Duodenal mucosa (tissue), 2 donors: ENCODE measurements at regions not wholly inside any gene's neighbourhood (a gene's known extent, or its start where the extent isn't known, plus 50 kb on each side); places are given as distances from the start of the nearest gene placed in this dataset.

ENCODE experiments used
- H3K27ac ChIP-seq: one replicate; pipeline ENCODE4 v1.7.0; 2013; ENCODE audit warnings: low read depth, low read length
- H3K27me3 ChIP-seq, 2 donors: one replicate each; pipeline ENCODE4 v1.7.0; 2013; ENCODE audit warnings: low read length in 2 of 2, control low read depth in 1 of 2; ENCODE audit not compliant: insufficient read depth in 2 of 2, control insufficient read depth in 1 of 2
- H3K36me3 ChIP-seq, 2 donors: one replicate each; pipeline ENCODE4 v1.7.0; 2013; ENCODE audit warnings: low read length in 2 of 2, control low read depth in 1 of 2; ENCODE audit not compliant: insufficient read depth in 2 of 2, control insufficient read depth in 1 of 2
- H3K4me1 ChIP-seq, 2 donors: one replicate each; pipeline ENCODE4 v1.7.0; 2013; ENCODE audit warnings: low read length in 2 of 2, control low read depth in 1 of 2; ENCODE audit not compliant: insufficient read depth in 2 of 2, control insufficient read depth in 1 of 2
- H3K4me3 ChIP-seq, 2 donors: one replicate each; pipeline ENCODE4 v1.7.0; 2013; ENCODE audit warnings: low read length in 2 of 2, low read depth in 1 of 2
- H3K9ac ChIP-seq, 2 donors: one replicate each; pipeline ENCODE4 v1.7.0; 2013; ENCODE audit warnings: low read length in 2 of 2, low read depth in 1 of 2
- H3K9me3 ChIP-seq, 2 donors: one replicate each; pipeline ENCODE4 v1.7.0; 2013; ENCODE audit warnings: low read length in 2 of 2, control low read depth in 1 of 2; ENCODE audit not compliant: control insufficient read depth in 1 of 2

- Histone ChIP-seq H3K9me3 (no peaks in the 10 kb centered on the region), H3K4me3 (no peak overlapping the region), H3K27ac (no peak overlapping the region), H3K27me3 (no peaks in the 10 kb centered on the region), H3K9ac (no peak overlapping the region), H3K36me3 (no peaks in the 10 kb centered on the region), H3K4me1 (no peaks in the 10 kb centered on the region)
These were observed 132.7 kb upstream of the HS6ST1 start for GRCh38 chr2:128451084-128452023.

GRCh38 chr2:128452024-128452411, 133.3 kb upstream of the HS6ST1 start:
- no peaks in the 10 kb centered on the region for H3K36me3 ChIP-seq
- no peaks in the 10 kb centered on the region for H3K9me3 ChIP-seq
- no peaks in the 10 kb centered on the region for H3K4me1 ChIP-seq
- no peaks in the 10 kb centered on the region for H3K27me3 ChIP-seq
- no peak overlapping the region for H3K9ac ChIP-seq
- H3K27ac ChIP-seq: no peak overlapping the region
- no peak overlapping the region for H3K4me3 ChIP-seq

DNA sequence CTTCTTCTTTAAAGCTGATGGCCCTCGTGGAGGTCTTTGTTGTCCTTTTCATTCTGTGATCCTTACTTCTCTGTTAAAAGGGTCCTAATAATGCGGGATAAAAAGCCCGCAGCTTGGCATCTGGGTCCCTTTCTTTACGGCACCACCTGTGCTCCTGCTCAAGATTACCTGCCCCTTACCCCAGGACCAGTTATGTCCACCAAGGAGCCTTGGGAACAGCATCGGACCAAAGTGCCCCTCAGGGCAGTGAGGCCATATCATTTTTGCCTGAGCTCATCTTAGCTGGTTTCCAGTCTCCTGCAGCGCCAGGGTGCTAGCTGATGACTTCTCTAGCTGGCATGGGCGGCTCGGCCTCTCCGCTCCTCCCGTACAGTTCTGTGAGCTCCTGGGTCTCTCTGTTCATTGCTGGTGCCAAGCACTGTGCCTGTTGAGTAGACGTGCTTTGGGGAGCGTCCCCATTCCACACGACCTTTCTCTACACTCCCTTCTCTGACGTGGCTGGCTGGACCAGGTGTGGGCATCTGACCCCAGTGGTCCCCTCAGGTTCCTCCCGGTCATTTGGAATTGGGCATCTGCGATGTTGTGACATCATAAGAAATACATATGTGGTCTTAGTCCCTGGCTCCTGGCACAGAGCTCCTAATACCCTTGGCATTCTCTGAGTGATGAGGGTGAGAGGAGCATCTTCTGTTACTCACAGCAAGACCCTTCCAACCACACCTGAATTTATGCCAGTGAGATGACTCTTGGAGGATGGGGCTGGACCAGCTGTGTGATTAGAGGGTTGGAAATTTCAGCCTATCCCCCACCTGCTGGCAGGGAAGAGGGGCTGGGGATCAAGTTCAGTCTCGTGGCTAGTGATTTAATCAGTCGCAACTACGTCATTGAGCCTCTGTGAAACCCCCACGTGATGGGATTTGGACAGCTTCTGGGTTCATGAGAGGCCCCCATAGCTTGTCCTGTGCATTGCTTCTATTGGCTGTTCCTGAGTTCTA, 134.2 kb upstream of the HS6ST1 start:
- Histone ChIP-seq H3K27ac (no peak overlapping the region), H3K27me3 (no peaks in the 10 kb centered on the region), H3K9ac (no peak overlapping the region), H3K4me1 (no peaks in the 10 kb centered on the region), H3K4me3 (no peak overlapping the region), H3K36me3 (no peaks in the 10 kb centered on the region), H3K9me3 (no peaks in the 10 kb centered on the region)

- H3K36me3 ChIP-seq: no peaks in the 10 kb centered on the region
- H3K9ac ChIP-seq: no peak overlapping the region
- no peaks in the 10 kb centered on the region for H3K9me3 ChIP-seq
- no peaks in the 10 kb centered on the region for H3K4me1 ChIP-seq
- H3K4me3 ChIP-seq: no peak overlapping the region
- H3K27ac ChIP-seq: no peak overlapping the region
- no peaks in the 10 kb centered on the region for H3K27me3 ChIP-seq
These were observed 136.5 kb upstream of the HS6ST1 start for GRCh38 chr2:128454980-128455720.

GRCh38 chr2:128455721-128456050, 137.0 kb upstream of the HS6ST1 start:
- H3K27ac ChIP-seq: no peak overlapping the region
- no peak overlapping the region for H3K9ac ChIP-seq
- H3K4me3 ChIP-seq: no peak overlapping the region
- no peaks in the 10 kb centered on the region for H3K36me3 ChIP-seq
- no peaks in the 10 kb centered on the region for H3K9me3 ChIP-seq
- H3K4me1 ChIP-seq: no peaks in the 10 kb centered on the region
- no peaks in the 10 kb centered on the region for H3K27me3 ChIP-seq

- Histone ChIP-seq H3K9me3 (no peaks in the 10 kb centered on the region), H3K9ac (no peak overlapping the region), H3K4me1 (no peaks in the 10 kb centered on the region), H3K36me3 (no peaks in the 10 kb centered on the region), H3K27me3 (no peaks in the 10 kb centered on the region), H3K4me3 (no peak overlapping the region), H3K27ac (no peak overlapping the region)
These were observed 137.6 kb upstream of the HS6ST1 start for GRCh38 chr2:128456281-128456680.

DNA sequence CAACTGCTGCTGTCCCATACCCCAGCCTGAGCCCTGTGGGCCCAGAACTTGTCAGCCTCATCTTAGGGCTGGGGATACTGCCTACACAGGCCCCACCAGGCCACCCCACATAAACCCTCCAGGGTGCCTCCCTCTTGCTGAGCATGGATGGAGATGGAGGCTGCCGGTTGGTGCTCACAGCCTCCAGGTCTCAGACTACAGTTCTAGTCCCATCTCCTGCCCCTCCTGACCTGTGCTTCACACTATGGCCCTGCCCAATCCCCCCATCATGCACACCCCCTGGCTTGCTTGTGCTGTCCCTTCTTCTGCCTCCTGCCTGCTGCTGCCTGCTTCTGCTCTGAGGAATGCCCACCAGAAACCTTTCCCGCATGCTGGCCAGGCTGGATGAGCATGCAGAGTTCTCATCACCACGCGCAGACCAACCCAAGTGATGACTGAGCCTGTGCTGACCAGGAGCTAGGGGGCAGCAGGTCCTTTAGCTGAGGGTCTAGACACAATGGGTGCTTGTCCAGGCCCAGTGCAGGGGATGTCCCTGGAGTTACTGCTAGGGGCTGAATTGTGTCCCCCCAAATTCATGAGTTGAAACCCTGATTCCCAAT, 138.4 kb upstream of the HS6ST1 start:
- Histone ChIP-seq H3K4me1 (no peaks in the 10 kb centered on the region), H3K27ac (no peak overlapping the region), H3K9me3 (no peaks in the 10 kb centered on the region), H3K36me3 (no peaks in the 10 kb centered on the region), H3K27me3 (no peaks in the 10 kb centered on the region), H3K4me3 (no peak overlapping the region), H3K9ac (no peak overlapping the region)

- Histone ChIP-seq H3K36me3 (no peaks in the 10 kb centered on the region), H3K9ac (no peak overlapping the region), H3K27ac (no peak overlapping the region), H3K9me3 (no peaks in the 10 kb centered on the region), H3K4me1 (no peaks in the 10 kb centered on the region), H3K27me3 (no peaks in the 10 kb centered on the region), H3K4me3 (no peak overlapping the region)
These were observed 139.0 kb upstream of the HS6ST1 start for GRCh38 chr2:128457716-128458115.

DNA sequence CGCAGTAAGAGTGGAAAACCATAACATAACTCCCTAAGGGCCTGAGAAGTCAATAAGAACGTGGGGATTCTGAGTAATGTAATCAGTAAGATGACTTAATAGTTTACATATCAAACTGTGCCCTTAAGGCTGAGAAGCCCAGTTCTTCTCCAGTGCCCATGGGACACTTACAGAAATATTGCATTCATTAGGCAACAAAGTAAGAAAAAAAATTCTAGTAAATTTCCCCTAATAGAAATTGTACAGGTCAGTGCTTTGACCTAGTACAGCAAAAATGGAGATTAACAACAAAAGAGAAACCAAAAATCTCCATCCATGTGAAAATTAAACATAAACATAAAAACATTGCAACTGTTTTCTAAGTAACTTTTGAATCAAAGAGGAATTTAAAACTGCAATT, 139.8 kb upstream of the HS6ST1 start:
- no peak overlapping the region for H3K4me3 ChIP-seq
- no peak overlapping the region for H3K27ac ChIP-seq
- no peaks in the 10 kb centered on the region for H3K36me3 ChIP-seq
- H3K9me3 ChIP-seq: no peaks in the 10 kb centered on the region
- H3K9ac ChIP-seq: no peak overlapping the region
- H3K27me3 ChIP-seq: no peaks in the 10 kb centered on the region
- H3K4me1 ChIP-seq: no peaks in the 10 kb centered on the region
